HG02642 (cell line): ENCODE measurements at regions not wholly inside any gene's neighbourhood (a gene's known extent, or its start where the extent isn't known, plus 50 kb on each side); places are given as distances from the start of the nearest gene placed in this dataset.
"Not testable (repeated sequence)": the region's sequence is repeated elsewhere in the genome, so short reads cannot be mapped to it uniquely, and the experiment has no call there.

Experiments
- ATAC-seq: cut with Tn5 transposase; IDR thresholded peaks from one replicate; pipeline ENCODE4 v1.9.1; 2021; ENCODE audit warnings: mild to moderate bottlenecking; ENCODE audit not compliant: unreplicated experiment, poor library complexity

GRCh38 chr1:185483664-185484450 is 166.8 kb upstream of the IVNS1ABP start:
- ATAC-seq = no peak

- ATAC-seq = no peak
Observed at GRCh38 chr1:185483217-185483616, 166.2 kb upstream of the IVNS1ABP start.

DNA sequence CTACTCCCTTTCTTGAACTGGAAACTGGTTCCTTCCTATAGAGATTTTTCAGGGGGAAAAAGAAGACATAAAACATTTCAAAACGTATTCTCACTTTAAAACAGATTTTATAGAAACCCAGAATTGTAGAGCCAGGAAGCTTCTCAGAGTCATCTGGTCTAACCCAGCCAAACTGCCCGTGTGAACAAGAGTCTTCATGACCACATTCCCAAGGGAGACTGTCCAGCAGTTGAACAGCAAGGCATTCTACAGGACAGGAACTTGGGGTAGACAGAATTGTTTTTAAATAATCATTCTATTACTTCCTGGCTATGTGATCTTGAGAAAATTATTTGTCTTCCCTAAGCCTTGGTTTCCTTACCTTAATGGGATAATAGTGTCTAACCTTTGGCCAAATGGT is 163.5 kb upstream of the IVNS1ABP start:
- ATAC-seq = no peak

DNA sequence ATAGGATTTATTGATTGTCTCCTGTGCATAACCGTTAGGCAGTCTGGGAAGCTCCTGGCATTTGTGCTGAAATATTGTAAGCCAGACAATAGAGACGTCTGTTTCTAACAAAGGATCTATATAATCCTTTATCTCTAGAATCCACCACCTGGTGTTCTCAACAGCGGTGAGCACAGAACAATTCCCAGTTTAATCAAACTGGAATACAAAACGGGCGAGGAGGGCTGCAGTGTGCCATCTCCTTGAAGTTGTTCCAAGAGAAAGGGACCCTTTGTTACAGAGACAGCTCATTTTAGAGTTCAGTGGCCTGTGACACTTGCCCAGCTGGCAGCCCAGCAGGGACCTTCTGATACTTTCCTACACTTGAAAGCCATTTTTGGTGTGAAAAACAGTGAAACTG is 162.8 kb upstream of the IVNS1ABP start:
- ATAC-seq = no peak

DNA sequence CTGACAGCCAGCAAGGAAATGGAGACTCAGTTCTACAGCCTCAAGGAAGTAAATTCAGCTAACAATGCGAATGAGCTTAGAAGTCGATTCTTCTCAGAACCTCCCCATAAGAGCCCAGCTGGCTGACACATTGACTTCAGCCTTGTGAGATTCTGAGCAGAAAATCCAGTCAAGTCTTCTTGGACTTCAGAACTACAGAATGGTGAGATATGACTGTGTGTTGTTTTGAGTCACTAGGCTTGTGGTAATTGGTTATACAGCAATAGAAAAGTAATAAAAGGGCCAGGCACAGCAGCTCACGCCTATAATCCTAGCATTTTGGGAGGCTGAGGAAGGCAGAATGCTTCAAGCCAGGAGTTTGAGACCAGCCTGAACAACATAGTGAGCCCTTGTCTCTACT is 161.8 kb upstream of the IVNS1ABP start:
- no peak for ATAC-seq

DNA sequence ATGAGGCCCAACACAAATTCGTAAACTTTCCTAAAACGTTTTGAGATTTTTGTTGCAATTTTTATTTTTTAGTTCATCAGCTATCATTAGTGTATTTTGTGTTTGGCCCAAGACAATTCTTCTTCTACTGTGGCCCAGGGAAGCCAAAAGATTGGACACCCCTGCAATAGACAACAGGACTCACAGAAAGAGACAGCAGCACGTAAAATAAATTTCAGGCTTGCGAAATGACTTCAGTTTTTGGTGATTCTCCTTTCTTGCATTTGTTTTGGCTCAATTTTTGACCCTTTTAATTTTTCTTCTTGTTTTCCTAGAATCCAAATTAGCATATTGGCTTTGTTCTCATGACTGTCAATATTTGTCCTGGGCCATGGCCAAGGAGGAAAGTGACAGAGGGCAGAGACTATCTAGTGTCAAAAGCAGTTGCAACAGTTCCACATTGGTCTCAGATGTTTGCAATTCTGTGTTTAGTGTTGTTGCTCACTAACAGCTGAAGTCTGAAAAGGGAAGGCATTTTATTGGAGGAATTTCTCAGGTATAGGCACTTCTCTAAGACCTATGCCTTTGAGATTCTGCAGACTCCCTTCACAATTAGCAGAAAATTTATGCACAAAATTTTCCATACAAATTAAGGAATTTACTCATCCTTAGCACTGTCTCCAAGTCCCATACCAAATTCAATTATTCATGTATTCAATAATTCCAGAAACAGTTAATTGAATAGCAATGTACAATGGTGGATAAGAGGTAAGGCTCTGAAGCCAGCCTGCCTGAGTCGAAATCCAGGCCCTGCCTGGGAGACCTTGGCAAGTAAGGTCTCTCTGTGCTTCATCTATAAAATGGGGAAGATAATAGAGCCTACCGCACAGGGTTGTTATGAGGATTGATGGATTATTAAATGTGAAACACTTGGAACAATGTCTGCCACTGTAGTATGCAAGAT is 160.9 kb upstream of the IVNS1ABP start:
- ATAC-seq = no peak

DNA sequence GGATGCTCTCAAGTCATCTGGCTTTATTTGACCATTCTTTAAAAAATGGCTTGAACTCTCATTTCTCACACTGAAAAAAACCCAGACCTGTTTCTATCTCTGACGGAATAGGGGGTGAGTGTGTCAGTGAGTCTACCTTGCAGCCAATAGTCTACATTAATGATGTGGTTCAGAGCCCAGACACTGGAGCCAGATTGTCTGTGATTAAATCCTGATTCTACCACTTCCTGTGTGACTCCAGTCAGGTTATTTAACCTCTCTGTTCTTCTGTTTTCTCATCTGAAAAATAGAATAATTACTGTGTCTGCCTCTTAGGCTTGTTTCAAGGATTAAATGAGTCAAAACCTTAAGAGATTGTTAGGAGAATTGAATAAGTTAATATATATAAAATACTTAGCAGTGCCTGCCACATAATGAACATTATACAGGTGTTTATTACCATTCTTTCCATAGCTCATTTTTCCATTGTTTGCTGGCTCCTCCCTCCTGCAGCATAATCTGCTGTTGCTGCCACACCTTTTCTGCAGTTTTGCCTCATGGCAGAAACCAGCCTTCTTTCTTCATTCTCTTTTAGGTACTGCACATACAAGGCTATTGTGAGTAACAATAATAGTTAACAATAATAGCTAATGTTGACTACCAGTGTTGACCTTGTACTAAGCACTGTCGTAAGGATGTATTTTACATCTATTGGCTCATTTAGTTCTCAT is 157.6 kb upstream of the IVNS1ABP start:
- no peak for ATAC-seq

DNA sequence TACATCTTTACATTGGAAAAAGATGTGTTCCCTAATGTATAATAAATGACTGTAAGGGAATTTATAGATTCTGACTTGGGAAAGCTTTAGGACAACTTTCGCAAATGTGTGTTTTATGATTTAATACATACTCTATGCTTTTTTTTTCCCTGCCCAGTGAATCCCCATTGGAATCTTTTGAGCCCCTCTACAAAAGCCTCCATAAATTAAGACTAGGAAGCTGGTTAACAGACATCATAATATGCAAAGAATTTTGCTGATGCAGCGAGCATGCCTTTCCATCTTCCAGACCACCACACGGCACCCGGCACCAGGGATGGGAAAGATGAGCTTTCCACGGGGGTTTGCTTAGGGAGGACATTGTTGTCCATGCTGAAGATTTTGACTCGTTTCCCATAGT is 156.1 kb upstream of the IVNS1ABP start:
- no peak for ATAC-seq

GRCh38 chr1:185468626-185469025 is 151.6 kb upstream of the IVNS1ABP start:
- ATAC-seq = no peak

GRCh38 chr1:185467122-185467521 is 150.1 kb upstream of the IVNS1ABP start:
- ATAC-seq = no peak

DNA sequence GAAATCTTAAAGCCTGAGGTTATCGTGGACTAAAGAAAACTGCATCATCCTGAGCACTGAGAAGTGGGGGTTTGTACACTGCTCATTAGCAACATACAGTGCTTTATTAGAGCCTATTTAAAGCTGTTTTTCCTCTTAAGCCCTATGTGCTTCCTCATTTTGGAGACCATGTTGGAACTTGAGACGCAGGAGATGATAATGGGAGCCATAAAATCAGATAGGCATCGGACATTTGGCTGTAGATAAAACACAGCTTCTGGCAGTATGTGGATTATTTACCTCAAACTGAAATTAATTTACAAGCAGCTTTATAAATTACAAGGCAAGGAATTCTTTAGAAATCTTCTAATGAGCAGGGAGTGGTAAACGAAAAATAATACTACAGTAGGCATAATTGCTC is 147.7 kb upstream of the IVNS1ABP start:
- ATAC-seq = no peak

DNA sequence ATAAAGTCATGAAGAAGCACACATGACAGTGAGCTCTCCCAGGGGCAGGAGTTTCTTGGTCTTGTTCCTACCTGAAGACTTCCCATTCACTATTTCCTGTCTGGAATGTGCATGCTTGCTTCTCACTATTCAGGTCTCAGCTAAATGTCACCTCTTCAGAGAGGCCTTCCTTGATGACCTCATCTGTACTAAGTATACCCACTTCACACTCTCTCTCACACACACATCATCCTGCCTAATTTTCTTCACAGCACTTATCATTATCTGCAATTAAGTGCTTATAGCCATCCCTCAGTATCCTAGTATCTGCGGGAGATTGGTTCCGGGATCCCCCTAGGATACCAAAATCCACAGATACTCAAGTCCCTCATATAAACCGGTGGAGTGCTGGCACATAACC is 146.4 kb upstream of the IVNS1ABP start:
- no peak for ATAC-seq

DNA sequence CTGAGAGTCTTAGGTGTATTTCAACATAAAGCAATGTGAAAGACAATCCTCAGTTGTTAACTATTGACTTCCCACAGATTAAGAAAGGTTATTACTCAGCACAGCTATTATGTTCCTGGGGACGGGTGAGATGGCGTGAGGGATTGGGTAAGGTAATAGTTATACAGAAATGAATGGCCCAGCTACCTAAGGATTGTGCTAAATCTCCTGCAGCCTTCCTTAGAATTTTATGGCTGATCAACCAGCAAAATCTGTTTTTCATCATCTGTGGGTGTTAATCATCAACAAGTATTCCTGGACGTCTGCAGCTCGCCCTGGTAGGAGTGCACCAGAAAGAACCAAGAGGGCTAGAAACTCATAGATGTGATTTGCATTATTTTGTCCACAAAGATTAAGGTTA is 146.0 kb upstream of the IVNS1ABP start:
- no peak for ATAC-seq

- ATAC-seq = not testable (repeated sequence)
Observed at GRCh38 chr1:185460723-185461122, 143.7 kb upstream of the IVNS1ABP start.

DNA sequence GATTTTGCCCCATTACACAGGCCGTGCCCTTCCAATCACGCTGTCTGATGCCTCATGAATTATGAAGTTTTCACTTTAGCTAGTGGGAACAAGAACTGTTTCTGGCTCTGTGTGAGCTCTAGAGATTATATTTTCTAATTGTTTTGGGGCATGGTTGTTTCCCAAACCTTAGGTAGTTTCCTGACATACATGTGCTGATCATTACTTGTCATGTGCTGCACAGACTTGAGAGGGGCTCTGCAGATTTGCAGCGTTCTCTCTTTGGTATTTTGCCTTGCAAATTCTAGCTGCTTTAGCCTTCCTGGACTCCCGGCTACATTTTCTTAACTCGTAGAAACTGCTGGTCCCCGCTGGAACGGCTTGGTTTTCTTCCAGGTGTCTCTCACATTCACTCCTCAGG is 142.1 kb upstream of the IVNS1ABP start:
- ATAC-seq = no peak

- no peak for ATAC-seq
Observed at GRCh38 chr1:185458670-185459069, 141.6 kb upstream of the IVNS1ABP start.

DNA sequence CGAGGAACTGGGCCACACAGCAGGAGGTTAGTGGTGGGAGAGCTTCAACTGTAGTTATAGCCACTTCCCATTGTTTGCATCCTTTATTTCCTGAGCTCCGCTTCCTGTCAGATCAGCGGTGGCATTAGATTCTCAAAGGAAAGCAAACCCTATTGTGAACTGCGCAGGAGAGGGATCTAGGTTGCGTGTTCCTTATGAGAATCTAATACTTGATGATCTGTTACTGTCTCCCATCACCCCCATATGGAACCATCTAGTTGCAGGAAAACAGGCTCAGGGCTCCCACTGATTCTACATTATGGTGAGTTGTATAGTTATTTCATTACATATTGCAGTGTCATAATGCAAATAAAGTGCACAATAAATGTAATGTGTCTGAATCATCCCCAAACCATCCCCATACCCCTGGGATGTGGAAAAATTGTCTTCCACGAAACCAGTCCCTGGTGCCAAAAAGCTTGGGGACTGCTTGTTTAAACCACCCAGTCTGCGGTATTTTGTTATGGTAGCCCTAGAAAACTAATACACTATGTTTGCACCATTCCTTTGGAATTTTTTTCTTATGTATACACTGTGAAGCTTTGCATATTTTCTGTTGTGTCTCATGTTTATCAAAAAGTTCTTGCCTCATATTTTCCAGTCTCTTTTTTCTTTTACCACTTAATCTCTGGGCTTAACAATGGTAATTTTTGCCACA is 136.6 kb upstream of the IVNS1ABP start:
- no peak for ATAC-seq

GRCh38 chr1:185450917-185451316 is 133.9 kb upstream of the IVNS1ABP start:
- no peak for ATAC-seq

- ATAC-seq = no peak
Observed at GRCh38 chr1:185450060-185450788, 133.2 kb upstream of the IVNS1ABP start.
